ENCODE measurements at regions not wholly inside any gene's neighbourhood (a gene's known extent, or its start where the extent isn't known, plus 50 kb on each side); places are given as distances from the start of the nearest gene placed in this dataset.

GRCh38 chr7:8827329-8827728, 393.9 kb downstream of the NXPH1 start:
- TF ChIP-seq POLR2A (IDR thresholded peaks at IDR 0.05): no peak
- TF ChIP-seq, protein P1, sequence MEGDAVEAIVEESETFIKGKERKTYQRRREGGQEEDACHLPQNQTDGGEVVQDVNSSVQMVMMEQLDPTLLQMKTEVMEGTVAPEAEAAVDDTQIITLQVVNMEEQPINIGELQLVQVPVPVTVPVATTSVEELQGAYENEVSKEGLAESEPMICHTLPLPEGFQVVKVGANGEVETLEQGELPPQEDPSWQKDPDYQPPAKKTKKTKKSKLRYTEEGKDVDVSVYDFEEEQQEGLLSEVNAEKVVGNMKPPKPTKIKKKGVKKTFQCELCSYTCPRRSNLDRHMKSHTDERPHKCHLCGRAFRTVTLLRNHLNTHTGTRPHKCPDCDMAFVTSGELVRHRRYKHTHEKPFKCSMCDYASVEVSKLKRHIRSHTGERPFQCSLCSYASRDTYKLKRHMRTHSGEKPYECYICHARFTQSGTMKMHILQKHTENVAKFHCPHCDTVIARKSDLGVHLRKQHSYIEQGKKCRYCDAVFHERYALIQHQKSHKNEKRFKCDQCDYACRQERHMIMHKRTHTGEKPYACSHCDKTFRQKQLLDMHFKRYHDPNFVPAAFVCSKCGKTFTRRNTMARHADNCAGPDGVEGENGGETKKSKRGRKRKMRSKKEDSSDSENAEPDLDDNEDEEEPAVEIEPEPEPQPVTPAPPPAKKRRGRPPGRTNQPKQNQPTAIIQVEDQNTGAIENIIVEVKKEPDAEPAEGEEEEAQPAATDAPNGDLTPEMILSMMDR (IDR thresholded peaks at IDR 0.05): no peak
- TF ChIP-seq POLR2AphosphoS5 (IDR thresholded peaks at IDR 0.05): no peak
- TF ChIP-seq EP300 (IDR thresholded peaks at IDR 0.05): no peak
